DND-41 (cell line): ENCODE measurements at regions not wholly inside any gene's neighbourhood (a gene's known extent, or its start where the extent isn't known, plus 50 kb on each side); places are given as distances from the start of the nearest gene placed in this dataset.

ENCODE experiments used
- EZH2 ChIP-seq: IDR thresholded peaks from 3 replicates; pipeline ENCODE4 v1.6.1; 2012; ENCODE audit warnings: borderline replicate concordance, low read depth, mild to moderate bottlenecking, moderate library complexity, low read length, inconsistent platforms; ENCODE audit not compliant: severe bottlenecking
- TF ChIP-seq, protein P1 (sequence below): IDR thresholded peaks from 2 replicates; pipeline ENCODE4 v1.5.1; 2012; ENCODE audit warnings: borderline replicate concordance, low read length, moderate library complexity, mild to moderate bottlenecking; ENCODE audit not compliant: poor library complexity, severe bottlenecking; ENCODE audit errors: extremely low read depth

DNA sequence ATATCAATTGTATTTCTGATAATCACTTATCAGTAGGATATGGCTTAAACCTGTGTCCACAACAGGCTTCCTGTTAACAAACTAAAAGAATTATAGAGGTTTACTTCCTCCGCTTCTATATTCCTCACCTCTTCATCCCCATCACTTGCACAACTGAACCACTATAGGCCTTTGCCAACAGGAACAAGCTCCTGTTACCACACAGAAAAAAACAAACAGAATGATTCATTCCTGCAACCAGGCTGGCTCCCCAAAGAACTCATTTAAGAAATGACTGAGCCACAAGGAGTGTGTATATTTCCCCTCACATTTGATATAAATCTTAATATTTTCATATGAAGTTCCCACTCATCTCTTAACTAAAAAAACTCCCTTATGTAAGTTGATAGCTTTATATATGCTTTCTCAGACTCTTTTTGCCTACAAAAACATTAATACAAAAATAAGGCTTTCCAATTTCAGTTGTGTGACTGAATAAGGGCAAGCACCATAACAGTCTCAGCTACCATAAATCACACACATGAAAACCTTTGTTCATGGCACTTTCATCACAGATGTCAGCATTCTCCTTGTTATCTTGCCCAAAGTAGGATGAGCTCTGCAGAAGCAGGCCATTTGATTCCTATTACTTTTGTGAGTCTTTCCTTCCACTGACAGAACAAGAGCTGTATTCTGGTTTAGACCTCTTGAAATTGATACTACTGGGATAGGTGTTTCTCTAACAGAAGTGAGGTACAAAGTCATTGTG lies 366.8 kb downstream of the SLITRK1 start:
- TF ChIP-seq, protein P1, sequence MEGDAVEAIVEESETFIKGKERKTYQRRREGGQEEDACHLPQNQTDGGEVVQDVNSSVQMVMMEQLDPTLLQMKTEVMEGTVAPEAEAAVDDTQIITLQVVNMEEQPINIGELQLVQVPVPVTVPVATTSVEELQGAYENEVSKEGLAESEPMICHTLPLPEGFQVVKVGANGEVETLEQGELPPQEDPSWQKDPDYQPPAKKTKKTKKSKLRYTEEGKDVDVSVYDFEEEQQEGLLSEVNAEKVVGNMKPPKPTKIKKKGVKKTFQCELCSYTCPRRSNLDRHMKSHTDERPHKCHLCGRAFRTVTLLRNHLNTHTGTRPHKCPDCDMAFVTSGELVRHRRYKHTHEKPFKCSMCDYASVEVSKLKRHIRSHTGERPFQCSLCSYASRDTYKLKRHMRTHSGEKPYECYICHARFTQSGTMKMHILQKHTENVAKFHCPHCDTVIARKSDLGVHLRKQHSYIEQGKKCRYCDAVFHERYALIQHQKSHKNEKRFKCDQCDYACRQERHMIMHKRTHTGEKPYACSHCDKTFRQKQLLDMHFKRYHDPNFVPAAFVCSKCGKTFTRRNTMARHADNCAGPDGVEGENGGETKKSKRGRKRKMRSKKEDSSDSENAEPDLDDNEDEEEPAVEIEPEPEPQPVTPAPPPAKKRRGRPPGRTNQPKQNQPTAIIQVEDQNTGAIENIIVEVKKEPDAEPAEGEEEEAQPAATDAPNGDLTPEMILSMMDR: no peak
- TF ChIP-seq EZH2: no peak
